ENCODE measurements at regions not wholly inside any gene's neighbourhood (a gene's known extent, or its start where the extent isn't known, plus 50 kb on each side); places are given as distances from the start of the nearest gene placed in this dataset.

- H3K9ac ChIP-seq (ENCODE audit: control insufficient read depth, insufficient read depth, low read length), result no peak overlapping the region
- intact Hi-C loops (cut with micrococcal nuclease; ENCODE audit: unreplicated experiment) (loop anchor here (2.0 kb wide), 2 partner anchors 293 to 303 kb away; no protein-coding TSS in a partner anchor), in situ Hi-C loops (cut with MboI) (no loop called here)
- no peak overlapping the region for H3K4me3 ChIP-seq
- ChIA-PET POLR2A (no interaction called here), SMC1A (ENCODE audit: uncharacterized antibody, unreplicated experiment) (interaction anchor here (1.4 to 2.7 kb wide), 2 partner anchors 295 to 302 kb away, joined by 7 to 14 read pairs; no protein-coding TSS in a partner anchor), CTCF (interaction anchor here (0.6 to 4.2 kb wide), 11 partner anchors 10 to 753 kb away, joined by 3 to 36 read pairs (median 4); no protein-coding TSS in a partner anchor), RAD21 (ENCODE audit: unreplicated experiment) (interaction anchor here (0.6 to 2.3 kb wide), 3 partner anchors 114 to 303 kb away, joined by 4 to 11 read pairs (median 5); no protein-coding TSS in a partner anchor)
- no peaks in the 10 kb centered on the region for H4K20me1 ChIP-seq (ENCODE audit: control insufficient read depth, insufficient read depth)
- H3K36me3 ChIP-seq (ENCODE audit: control insufficient read depth in 2 of 2, insufficient read depth in 2 of 2, low read length in 1 of 2), result no peaks in the 10 kb centered on the region
- H3K27me3 ChIP-seq (replicated peaks in 1 of 2; ENCODE audit: control insufficient read depth in 2 of 2, insufficient read depth in 2 of 2, low read length in 1 of 2), result no peaks in the 10 kb centered on the region
- ATAC-seq (peak; percentile 46; the same call in 1 of the 3 replicates), DNase-seq (ENCODE audit: low read depth, low spot score) (no peak), FAIRE-seq (peak; percentile 31)
- H3K79me2 ChIP-seq (ENCODE audit: control insufficient read depth, insufficient read depth, low read length), result no peaks in the 10 kb centered on the region
- no peaks in the 10 kb centered on the region for H3K4me1 ChIP-seq (ENCODE audit: control insufficient read depth, insufficient read depth, low read length)
- BruUV-seq (replicated peaks), result no TSS peak
- H3K9me3 ChIP-seq (replicated peaks; ENCODE audit: control insufficient read depth, insufficient read depth, low read length), result no peaks in the 10 kb centered on the region
- no peak overlapping the region for H2AFZ ChIP-seq (ENCODE audit: control insufficient read depth, low read depth, low read length)
- no peak overlapping the region for H3K4me2 ChIP-seq (ENCODE audit: control insufficient read depth, insufficient read depth)
- WGBS (ENCODE audit: insufficient coverage, insufficient replicate concordance, low lambda C conversion rate, missing lambda C conversion rate), result 12% methylated on average over 5 of the region's 5 CpGs
- no peak overlapping the region for H3K27ac ChIP-seq (ENCODE audit: control insufficient read depth, insufficient read depth)
- TF ChIP-seq PRDM15 (CRISPR knock-in tag; IDR thresholded peaks at IDR 0.05), result no peak
- TF ChIP-seq PKNOX1 (IDR thresholded peaks at IDR 0.05), result no peak
- no peak for TF ChIP-seq PAX8 (IDR thresholded peaks at IDR 0.05)
- no peak for TF ChIP-seq SMAD1 (IDR thresholded peaks at IDR 0.05; ENCODE audit: low read depth, partially characterized antibody)
- TF ChIP-seq SMC3 (IDR thresholded peaks at IDR 0.05; ENCODE audit: borderline replicate concordance, low read length), result peak; percentile 54; the same call in 1 of the 2 replicates
- TF ChIP-seq CHD2 (IDR thresholded peaks at IDR 0.05; ENCODE audit: borderline replicate concordance, low read depth, low read length), result no peak
- no peak for TF ChIP-seq MTA2 (IDR thresholded peaks at IDR 0.05; ENCODE audit: low read depth)
- peak; percentile 12 to 33 (median 20); a peak in 4 of 6 replicates for TF ChIP-seq CTCF (IDR thresholded peaks at IDR 0.05 in 2 of 3, conservative IDR thresholded peaks at IDR 0.05 in 1 of 3; ENCODE audit: control insufficient read depth in 2 of 3, extremely low read depth in 1 of 3, insufficient read depth in 1 of 3, low read depth in 3 of 3, low read length in 3 of 3)
- TF ChIP-seq MXI1 (IDR thresholded peaks at IDR 0.05; ENCODE audit: low read depth, low read length), result no peak
- TF ChIP-seq NFXL1 (IDR thresholded peaks at IDR 0.05; ENCODE audit: borderline replicate concordance), result no peak
- no peak for TF ChIP-seq ZNF592 (IDR thresholded peaks at IDR 0.05)
- no peak for TF ChIP-seq POLR2AphosphoS5 (IDR thresholded peaks at IDR 0.05; ENCODE audit: low read length)
Measured at GRCh38 chr6:132218059-132218696, 183.1 kb downstream of the MOXD1 start.

All from GM12878 (cell line).